ENCODE measurements at regions not wholly inside any gene's neighbourhood (a gene's known extent, or its start where the extent isn't known, plus 50 kb on each side); places are given as distances from the start of the nearest gene placed in this dataset.

- ChIA-PET POLR2A (no interaction called here), CTCF (no interaction called here)
These were observed 244.4 kb downstream of the LRRIQ3 start for GRCh38 chr1:73953586-73953985.

- CTCF ChIA-PET, result no interaction called here
These were observed 244.8 kb downstream of the LRRIQ3 start for GRCh38 chr1:73953186-73953585.

DNA sequence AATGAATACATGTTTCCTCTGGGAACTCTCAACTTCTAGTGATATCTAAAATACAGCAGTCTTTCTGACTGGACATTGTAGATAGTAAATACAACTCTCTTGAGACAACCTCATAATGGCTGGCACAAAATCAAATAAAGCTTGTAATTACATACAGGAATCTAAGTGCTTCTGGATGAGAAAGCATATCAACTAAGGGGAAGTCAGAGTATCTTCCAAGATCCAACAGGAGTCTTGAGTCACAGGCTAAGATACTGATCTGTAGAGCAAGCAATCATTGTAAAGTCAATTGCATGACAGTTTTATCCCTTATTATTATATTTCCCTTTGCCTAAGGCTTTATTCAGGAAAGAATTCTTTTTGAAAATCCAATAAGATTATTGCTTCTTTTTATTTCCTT lies 249.9 kb downstream of the LRRIQ3 start:
- ChIA-PET POLR2A (no interaction called here), CTCF (no interaction called here)

More at GRCh38 chr1:73953186-73953585, 244.8 kb downstream of the LRRIQ3 start:
- POLR2A ChIA-PET, result no interaction called here

DNA sequence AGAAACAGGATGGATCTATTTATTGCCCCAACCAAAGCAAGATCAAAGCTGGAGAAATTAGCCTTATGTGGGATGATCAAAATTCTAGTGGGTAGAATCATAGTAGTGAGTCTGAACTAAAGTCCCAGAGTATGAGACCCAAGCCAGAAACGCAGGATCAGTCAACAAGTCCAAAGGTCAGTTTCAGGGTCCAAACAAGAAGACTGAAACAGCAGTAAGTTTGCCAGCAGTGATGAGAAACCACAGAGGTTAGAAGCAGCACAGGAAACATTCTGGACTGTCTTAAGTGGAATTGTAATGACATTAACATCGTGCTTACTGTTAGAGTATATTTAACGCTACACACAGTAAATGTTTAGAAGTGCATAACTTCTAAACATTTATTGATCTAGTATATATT lies 251.0 kb downstream of the LRRIQ3 start:
- CTCF ChIA-PET, result no interaction called here
- POLR2A ChIA-PET, result no interaction called here

GRCh38 chr1:73943270-73943669 lies 254.7 kb downstream of the LRRIQ3 start:
- ChIA-PET POLR2A (no interaction called here), CTCF (no interaction called here)

DNA sequence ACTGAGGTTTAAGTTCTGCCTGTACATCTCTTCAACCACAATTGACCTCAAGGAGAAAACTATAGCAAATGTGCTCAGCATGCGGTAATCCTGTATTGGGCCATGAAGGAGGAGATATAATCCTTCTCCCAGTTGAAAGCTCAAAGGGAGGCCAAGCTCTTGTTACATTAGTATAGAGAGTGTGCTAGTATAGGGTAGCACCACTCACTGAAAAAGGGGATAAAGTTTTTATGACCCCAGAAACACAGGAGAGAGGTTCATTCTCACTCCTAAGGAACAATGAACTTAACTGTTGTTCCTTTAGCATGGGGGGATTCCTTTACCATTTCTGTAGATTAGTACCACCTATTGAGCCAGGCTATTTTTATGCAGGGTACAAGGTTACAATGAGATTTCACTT lies 267.7 kb downstream of the LRRIQ3 start:
- CTCF ChIA-PET, result no interaction called here

GRCh38 chr1:73914951-73915350 lies 283.0 kb downstream of the LRRIQ3 start:
- POLR2A ChIA-PET, result no interaction called here
- CTCF ChIA-PET, result no interaction called here

More for the DNA sequence above, 267.7 kb downstream of the LRRIQ3 start:
- POLR2A ChIA-PET, result no interaction called here

- POLR2A ChIA-PET, result no interaction called here
- CTCF ChIA-PET, result no interaction called here
These were observed 285.0 kb downstream of the LRRIQ3 start for GRCh38 chr1:73913025-73913424.

GRCh38 chr1:73911849-73912248 lies 286.1 kb downstream of the LRRIQ3 start:
- CTCF ChIA-PET, result no interaction called here
- POLR2A ChIA-PET, result no interaction called here

GRCh38 chr1:73910466-73910865 lies 287.5 kb downstream of the LRRIQ3 start:
- CTCF ChIA-PET, result no interaction called here
- POLR2A ChIA-PET, result no interaction called here

DNA sequence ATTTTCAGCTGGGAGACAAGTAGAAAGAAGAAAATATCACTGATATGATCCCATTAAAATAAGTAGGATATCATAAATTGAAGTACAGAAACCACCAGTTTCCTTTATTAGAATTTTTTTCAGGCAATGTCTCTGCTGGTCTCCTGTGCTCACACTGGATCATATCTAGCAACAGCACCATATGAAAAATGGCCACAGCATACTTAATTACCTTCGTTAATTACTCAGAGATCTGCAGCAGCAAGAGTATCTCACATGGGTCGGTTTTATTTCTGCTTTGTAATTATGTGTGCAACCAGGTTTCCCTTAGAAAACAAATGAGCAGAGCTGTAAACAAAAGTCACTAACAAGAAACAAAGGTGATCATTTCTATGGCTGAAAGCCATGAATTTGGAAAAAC lies 287.9 kb downstream of the LRRIQ3 start:
- POLR2A ChIA-PET, result no interaction called here
- CTCF ChIA-PET, result no interaction called here

DNA sequence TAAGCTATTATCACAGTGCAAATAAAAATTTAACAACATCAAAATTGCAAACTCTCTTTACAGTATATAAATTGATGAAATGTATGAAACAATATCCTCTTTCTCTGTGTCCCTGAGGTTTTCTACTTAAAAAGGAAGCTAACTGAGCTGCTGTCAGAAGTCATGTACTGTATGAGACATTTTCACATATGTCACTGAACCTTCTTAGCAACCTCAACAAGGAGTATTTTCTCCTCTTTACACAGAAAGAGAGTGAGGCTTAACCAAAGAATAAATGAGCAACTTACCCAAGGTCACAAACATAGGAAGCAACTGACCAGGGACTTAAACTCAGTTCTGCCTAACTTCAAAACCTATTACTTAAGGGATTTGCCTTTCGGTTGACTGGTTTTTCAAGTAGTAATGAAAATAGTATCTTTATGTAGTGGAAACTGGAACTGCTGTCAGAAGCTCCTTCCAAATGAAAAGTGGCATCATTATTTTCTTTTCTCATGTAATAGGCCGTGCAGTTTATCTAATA lies 288.9 kb downstream of the LRRIQ3 start:
- ChIA-PET POLR2A (no interaction called here), CTCF (no interaction called here)

DNA sequence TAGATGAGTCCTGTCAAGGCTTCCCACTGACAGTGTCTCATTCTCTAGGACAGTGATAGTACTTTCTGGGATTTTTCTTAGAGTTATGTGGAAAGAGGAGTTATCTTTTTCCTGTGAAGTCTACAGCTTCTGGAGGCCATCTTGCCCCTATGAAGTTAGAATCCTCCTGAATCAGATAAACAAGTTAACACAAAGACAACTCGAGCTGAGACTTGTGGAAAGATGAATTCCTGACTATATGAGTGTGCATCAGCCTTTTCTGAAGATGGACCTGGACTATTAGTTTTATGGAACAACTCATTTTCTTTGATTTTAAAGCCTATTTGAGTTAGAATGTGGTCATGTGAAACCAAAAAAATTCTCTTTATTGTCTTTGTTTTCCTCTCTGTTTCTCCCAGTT lies 290.9 kb downstream of the LRRIQ3 start:
- POLR2A ChIA-PET, result no interaction called here
- CTCF ChIA-PET, result no interaction called here

DNA sequence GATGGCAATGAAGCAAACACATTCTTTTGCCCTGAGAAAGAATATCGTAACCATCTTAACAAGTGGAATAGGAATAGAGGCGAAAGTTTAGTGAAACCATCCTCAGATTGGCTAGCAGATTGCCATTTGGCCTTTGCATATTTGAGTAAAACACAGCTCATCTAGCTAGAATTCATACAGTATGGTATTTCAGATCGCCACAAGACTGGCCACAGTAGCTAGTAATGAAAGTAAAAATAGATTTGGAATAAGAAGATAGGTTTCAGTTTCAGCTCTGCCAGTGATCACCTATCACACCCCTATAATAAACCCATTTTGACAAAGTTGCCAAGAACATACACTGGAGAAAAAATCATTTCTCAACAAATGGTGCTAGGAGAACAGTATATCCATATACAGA lies 294.9 kb downstream of the LRRIQ3 start:
- CTCF ChIA-PET, result no interaction called here
- POLR2A ChIA-PET, result no interaction called here

DNA sequence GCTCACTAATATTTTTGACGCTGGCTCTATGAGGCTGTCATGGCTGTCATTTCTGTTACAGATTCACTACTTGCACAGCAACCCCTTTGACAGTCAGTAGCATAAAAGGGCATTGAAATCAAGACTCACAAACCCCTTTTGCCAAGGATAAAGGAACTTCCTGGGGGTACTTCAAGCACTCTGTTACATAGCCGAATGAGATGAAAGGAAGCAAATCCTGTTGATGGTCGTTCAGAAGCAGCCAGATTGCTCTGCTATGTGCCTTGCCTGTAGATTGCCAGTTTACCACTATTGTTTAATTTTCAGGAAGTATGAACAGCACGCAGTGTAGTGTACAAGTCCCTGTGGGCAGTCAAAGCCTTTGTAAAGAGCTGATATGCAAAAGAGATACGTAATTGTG lies 296.2 kb downstream of the LRRIQ3 start:
- ChIA-PET CTCF (no interaction called here), POLR2A (no interaction called here)

GRCh38 chr1:73899311-73899710 lies 298.7 kb downstream of the LRRIQ3 start:
- ChIA-PET CTCF (no interaction called here), POLR2A (no interaction called here)

- POLR2A ChIA-PET, result no interaction called here
- CTCF ChIA-PET, result no interaction called here
These were observed 299.4 kb downstream of the LRRIQ3 start for GRCh38 chr1:73898540-73898939.

GRCh38 chr1:73887412-73887811 lies 310.6 kb downstream of the LRRIQ3 start:
- POLR2A ChIA-PET, result no interaction called here
- CTCF ChIA-PET, result no interaction called here

GRCh38 chr1:73886716-73887115 lies 311.3 kb downstream of the LRRIQ3 start:
- CTCF ChIA-PET, result no interaction called here
- POLR2A ChIA-PET, result no interaction called here

DNA sequence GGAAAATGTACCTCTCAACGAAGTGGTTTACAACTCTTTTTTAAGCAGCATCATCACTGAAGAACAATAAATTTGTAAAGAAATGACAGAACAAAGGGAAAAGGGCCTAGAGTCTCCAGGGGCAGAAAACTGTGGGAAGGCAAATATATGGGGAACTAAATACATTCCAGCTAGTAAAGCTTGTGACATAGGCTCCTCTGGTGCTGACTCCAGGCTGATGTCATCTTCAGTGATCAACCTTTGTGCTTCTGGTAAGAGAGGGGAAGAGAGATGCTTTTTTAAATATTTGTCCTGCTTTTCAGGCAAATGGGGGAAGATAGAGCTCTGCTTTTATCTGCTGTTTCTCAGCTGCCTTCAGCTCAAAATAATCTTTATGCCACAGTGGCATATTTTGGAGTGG lies 323.2 kb downstream of the LRRIQ3 start:
- ChIA-PET POLR2A (no interaction called here), CTCF (no interaction called here)

- POLR2A ChIA-PET, result no interaction called here
- CTCF ChIA-PET, result no interaction called here
These were observed 329.1 kb downstream of the LRRIQ3 start for GRCh38 chr1:73868810-73869336.

DNA sequence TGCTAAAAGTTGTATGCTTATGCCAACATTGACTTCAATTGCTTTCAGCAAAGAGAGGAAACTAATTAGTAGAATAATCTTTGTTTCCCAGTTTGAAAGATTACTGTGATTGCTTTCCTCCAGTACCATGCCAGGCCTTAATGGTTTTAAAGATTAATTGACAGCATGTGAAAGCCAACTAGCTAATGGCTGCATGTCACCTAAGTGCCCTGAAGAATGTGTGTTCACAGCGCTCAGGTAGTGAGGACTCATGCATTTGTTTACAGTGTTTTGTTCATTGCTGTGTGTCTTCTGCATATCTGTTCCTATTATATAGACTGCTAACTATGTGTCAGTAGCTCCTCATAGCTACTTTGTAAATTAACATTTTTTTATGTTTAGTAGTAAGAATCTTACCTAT lies 335.6 kb downstream of the LRRIQ3 start:
- POLR2A ChIA-PET, result no interaction called here
- CTCF ChIA-PET, result no interaction called here

- POLR2A ChIA-PET, result no interaction called here
- CTCF ChIA-PET, result no interaction called here
These were observed 337.5 kb downstream of the LRRIQ3 start for GRCh38 chr1:73860421-73860950.

Measured in activated CD8-positive, alpha-beta memory T cell treated with anti-CD3 and anti-CD28 coated beads for 36 hours (primary cell).